PC-9 (cell line): ENCODE measurements at regions not wholly inside any gene's neighbourhood (a gene's known extent, or its start where the extent isn't known, plus 50 kb on each side); places are given as distances from the start of the nearest gene placed in this dataset.

Source experiments
- BruUV-seq: library from RNA; stranded (reverse); fragments of 400-500 nt; replicated peaks from 2 replicates; lab custom pipeline; 2021; lab: Mats Ljungman, UMichigan
- CTCF ChIA-PET: fragments of 300-600 bp; sonication (Branson Sonifier 250); formaldehyde crosslinking; loops from one replicate; lab custom pipeline; 2022; ENCODE audit warnings: antibody characterized with exemption; lab: Charles Lee
- POLR2A ChIA-PET: fragments of 300-600 bp; sonication (Branson Sonifier 250); formaldehyde crosslinking; loops from one replicate; lab custom pipeline; 2022; ENCODE audit warnings: antibody characterized with exemption; ENCODE audit not compliant: unreplicated experiment; lab: Charles Lee
- DNase-seq, 2 experiments: peaks; one replicate each; pipeline versions ENCODE4 v3.0.0 to v3.0.0-alpha.2; 2015 to 2022; ENCODE audit warnings: mixed read lengths in 1 of 2
- H2AFZ ChIP-seq: fragments of 200-600 bp; sonication (generic); 2 replicates; pipeline ENCODE4 v1.8.1; 2017; ENCODE audit warnings: antibody characterized with exemption
- H3F3A ChIP-seq: fragments of 200-600 bp; sonication (generic); 2 replicates; pipeline ENCODE4 v1.8.1; 2017; ENCODE audit warnings: antibody characterized with exemption, mild to moderate bottlenecking, low read depth; ENCODE audit not compliant: insufficient read depth
- H3K27ac ChIP-seq: fragments of 200-600 bp; sonication (generic); 2 replicates; pipeline ENCODE4 v1.6.1; 2016; ENCODE audit warnings: mixed run types
- H3K27me3 ChIP-seq: fragments of 200-600 bp; sonication (generic); 2 replicates; pipeline ENCODE4 v1.6.1; 2016; ENCODE audit warnings: low read depth, mixed run types; ENCODE audit not compliant: insufficient read depth
- H3K36me3 ChIP-seq: fragments of 200-600 bp; sonication (generic); 2 replicates; pipeline ENCODE4 v1.6.1; 2016; ENCODE audit warnings: low read depth, mixed run types
- H3K4me1 ChIP-seq: fragments of 200-600 bp; sonication (generic); replicated peaks from 2 replicates; pipeline ENCODE4 v1.6.1; 2016; ENCODE audit warnings: mixed run types; ENCODE audit not compliant: insufficient read depth
- H3K4me2 ChIP-seq: fragments of 200-600 bp; sonication (generic); 2 replicates; pipeline ENCODE4 v1.6.1; 2017; ENCODE audit warnings: mixed run types
- H3K4me3 ChIP-seq: fragments of 200-600 bp; sonication (generic); 2 replicates; pipeline ENCODE4 v1.6.1; 2016; ENCODE audit warnings: mixed run types
- H3K79me2 ChIP-seq: fragments of 200-600 bp; sonication (generic); 2 replicates; pipeline ENCODE4 v1.6.1; 2017; ENCODE audit warnings: low read depth, mixed run types
- H3K9me2 ChIP-seq: fragments of 200-600 bp; sonication (generic); 2 replicates; pipeline ENCODE4 v1.8.1; 2017; ENCODE audit warnings: mild to moderate bottlenecking; ENCODE audit not compliant: insufficient read depth
- H3K9me3 ChIP-seq: fragments of 200-600 bp; sonication (generic); 2 replicates; pipeline ENCODE4 v1.8.1; 2016; ENCODE audit warnings: low read depth; ENCODE audit not compliant: insufficient read depth
- H4K20me1 ChIP-seq: fragments of 200-600 bp; sonication (generic); 2 replicates; pipeline ENCODE4 v1.8.1; 2017; ENCODE audit not compliant: insufficient read depth
- CTCF ChIP-seq: fragments of 200-600 bp; sonication (generic); conservative IDR thresholded peaks from 2 replicates; pipeline ENCODE4 v1.6.1; 2017; ENCODE audit warnings: mixed run types, antibody characterized with exemption, mild to moderate bottlenecking, moderate library complexity
- EZH2 ChIP-seq: fragments of 200-600 bp; sonication (generic); IDR thresholded peaks from 2 replicates; pipeline ENCODE4 v1.8.0; 2017; ENCODE audit warnings: antibody characterized with exemption, low read depth
- intact Hi-C: fragments of 100-400 bp; cut with micrococcal nuclease; formaldehyde crosslinking; loops from one replicate; pipeline ENCODE4 v1.10.0; 2022; ENCODE audit not compliant: unreplicated experiment

- CTCF ChIA-PET: no interaction called here
- Histone ChIP-seq H3K4me3 (0 out of 2 replicates have a peak overlapping the region, but pooled peaks have one; percentile 15), H3K9me3 (no peaks in the 10 kb centered on the region), H3K4me1 (peaks cover 77% of the 10 kb centered on the region), H4K20me1 (no peaks in the 10 kb centered on the region), H3K36me3 (peaks cover 7% of the 10 kb centered on the region), H2AFZ (no peak overlapping the region), H3K9me2 (no peaks in the 10 kb centered on the region), H3K4me2 (peak overlapping the region; percentile 62), H3K27ac (peak overlapping the region; percentile 95), H3K79me2 (peaks cover 46% of the 10 kb centered on the region), H3F3A (peaks cover 65% of the 10 kb centered on the region), H3K27me3 (no peaks in the 10 kb centered on the region)
- DNase-seq: no peak
- no TSS peak for BruUV-seq
- intact Hi-C loops: loop anchor here (2.0 kb wide), 1 partner anchor 66 kb away; no protein-coding TSS in a partner anchor
- POLR2A ChIA-PET: interaction anchor here (0.5 kb wide), 1 partner anchor 140 kb away, joined by 3 read pairs; no protein-coding TSS in a partner anchor
- no peak for TF ChIP-seq CTCF
- no peak for TF ChIP-seq EZH2
These were observed 96.8 kb upstream of the BCAR3 start for GRCh38 chr1:93778457-93778856.

DNA sequence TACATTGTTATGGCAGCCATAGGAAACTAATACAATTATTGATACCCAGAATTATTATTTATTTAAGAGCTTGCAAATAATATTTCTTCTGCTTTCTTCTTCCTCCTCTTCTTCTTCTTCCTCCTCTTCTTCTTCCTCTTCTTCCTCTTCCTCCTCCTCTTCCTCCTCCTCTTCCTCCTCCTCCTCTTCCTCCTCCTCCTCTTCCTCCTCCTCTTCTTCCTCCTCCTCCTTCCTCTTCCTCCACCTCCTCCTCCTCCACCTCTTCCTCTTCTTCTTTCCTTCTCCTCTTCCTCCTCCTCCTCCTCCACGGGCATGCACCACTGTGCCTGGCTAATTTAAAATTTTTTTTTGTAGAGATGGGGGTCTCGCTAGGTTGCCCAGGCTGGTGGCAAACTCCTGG is 95.6 kb upstream of the BCAR3 start:
- H3K9me2 ChIP-seq: no peaks in the 10 kb centered on the region
- peaks cover 77% of the 10 kb centered on the region for H3K4me1 ChIP-seq
- H3K36me3 ChIP-seq: peaks cover 19% of the 10 kb centered on the region
- peak overlapping the region; percentile 93; the same call in 1 of the 2 replicates for H3K4me2 ChIP-seq
- intact Hi-C loops: no loop called here
- no peaks in the 10 kb centered on the region for H3K27me3 ChIP-seq
- H2AFZ ChIP-seq: no peak overlapping the region
- TF ChIP-seq EZH2 (no peak), CTCF (no peak)
- DNase-seq: no peak
- ChIA-PET POLR2A (interaction anchor here (0.7 kb wide), 1 partner anchor 193 kb away, joined by 5 read pairs; no protein-coding TSS in a partner anchor), CTCF (no interaction called here)
- H3K4me3 ChIP-seq: no peak overlapping the region
- peaks cover 58% of the 10 kb centered on the region for H3K79me2 ChIP-seq
- peak overlapping the region; percentile 95 for H3K27ac ChIP-seq
- H4K20me1 ChIP-seq: no peaks in the 10 kb centered on the region
- H3K9me3 ChIP-seq: no peaks in the 10 kb centered on the region
- H3F3A ChIP-seq: peaks cover 74% of the 10 kb centered on the region
- no TSS peak for BruUV-seq

DNA sequence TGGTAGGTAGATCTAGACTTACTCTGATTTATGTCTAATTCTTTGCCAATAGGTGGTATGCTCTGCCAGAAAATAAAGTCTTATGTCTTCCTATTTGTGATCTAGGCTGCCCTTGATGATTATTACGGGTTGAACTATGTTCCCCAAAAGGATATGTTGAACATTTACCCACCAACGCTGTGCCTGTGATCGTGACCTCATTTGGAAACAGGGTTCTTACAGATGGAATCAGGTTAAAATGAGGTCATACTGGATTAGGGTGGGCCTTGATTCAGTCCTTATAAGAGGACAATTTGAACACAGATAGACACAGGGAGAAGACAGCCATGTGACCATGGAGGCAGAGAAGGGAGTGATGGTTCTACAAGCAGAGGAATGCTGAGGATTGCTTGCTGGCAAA is 95.1 kb upstream of the BCAR3 start:
- H3K4me1 ChIP-seq: peaks cover 77% of the 10 kb centered on the region
- H3K9me2 ChIP-seq: no peaks in the 10 kb centered on the region
- DNase-seq: no peak
- no peak overlapping the region for H2AFZ ChIP-seq
- peaks cover 63% of the 10 kb centered on the region for H3K79me2 ChIP-seq
- H3K9me3 ChIP-seq: no peaks in the 10 kb centered on the region
- BruUV-seq: no TSS peak
- peaks cover 74% of the 10 kb centered on the region for H3F3A ChIP-seq
- H3K4me3 ChIP-seq: no peak overlapping the region
- peaks cover 25% of the 10 kb centered on the region for H3K36me3 ChIP-seq
- peak overlapping the region; percentile 95 for H3K27ac ChIP-seq
- ChIA-PET POLR2A (interaction anchor here (0.7 kb wide), 1 partner anchor 192 kb away, joined by 5 read pairs; no protein-coding TSS in a partner anchor), CTCF (no interaction called here)
- intact Hi-C loops: no loop called here
- no peaks in the 10 kb centered on the region for H4K20me1 ChIP-seq
- no peaks in the 10 kb centered on the region for H3K27me3 ChIP-seq
- TF ChIP-seq CTCF: no peak
- TF ChIP-seq EZH2: no peak
- peak overlapping the region; percentile 93 for H3K4me2 ChIP-seq
